Non-pigmented ciliary epithelial cell (primary cell): ENCODE measurements at regions not wholly inside any gene's neighbourhood (a gene's known extent, or its start where the extent isn't known, plus 50 kb on each side); places are given as distances from the start of the nearest gene placed in this dataset.

Experiments used
- DNase-seq: peaks from one replicate; pipeline ENCODE4 v3.0.0-alpha.2; 2010; ENCODE audit warnings: low read depth

DNA sequence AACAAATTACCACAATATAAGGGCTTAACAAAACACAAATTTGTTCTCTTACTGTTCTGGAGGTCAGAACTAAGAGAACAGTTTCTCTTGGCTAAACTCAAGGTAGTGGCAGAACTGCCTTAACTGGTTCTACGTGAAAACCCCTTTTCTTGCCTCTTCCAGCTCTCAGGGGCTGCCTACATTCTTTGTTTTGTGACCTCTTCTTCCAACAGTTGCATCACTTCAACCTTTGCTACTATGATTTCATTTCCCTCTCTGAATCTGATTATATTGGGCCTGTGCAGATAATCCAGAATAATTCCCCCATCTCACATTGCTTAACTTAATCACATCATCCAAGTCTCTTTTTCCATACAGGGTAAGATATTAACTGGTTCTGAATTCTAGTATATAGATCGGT, 624.6 kb downstream of the ZPLD1 start:
- no peak for DNase-seq

DNA sequence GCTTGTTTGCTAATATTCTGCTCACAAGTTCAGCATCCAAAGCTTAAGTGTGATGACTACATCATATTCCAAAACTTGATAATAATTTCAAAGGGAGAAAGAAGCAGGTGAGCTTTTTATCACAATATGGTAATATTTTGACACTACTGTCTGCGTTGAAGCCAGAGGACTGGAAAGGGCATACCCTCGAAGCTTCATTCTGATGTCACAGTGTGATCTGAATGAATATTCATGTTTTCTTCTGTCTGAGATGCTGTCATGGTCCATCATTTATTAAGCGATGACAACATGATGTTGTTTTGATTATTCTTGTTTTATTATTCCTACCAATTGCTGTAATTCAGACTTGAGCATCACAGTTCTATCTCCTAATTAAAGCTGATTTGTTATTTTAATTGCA, 625.4 kb downstream of the ZPLD1 start:
- no peak for DNase-seq

DNA sequence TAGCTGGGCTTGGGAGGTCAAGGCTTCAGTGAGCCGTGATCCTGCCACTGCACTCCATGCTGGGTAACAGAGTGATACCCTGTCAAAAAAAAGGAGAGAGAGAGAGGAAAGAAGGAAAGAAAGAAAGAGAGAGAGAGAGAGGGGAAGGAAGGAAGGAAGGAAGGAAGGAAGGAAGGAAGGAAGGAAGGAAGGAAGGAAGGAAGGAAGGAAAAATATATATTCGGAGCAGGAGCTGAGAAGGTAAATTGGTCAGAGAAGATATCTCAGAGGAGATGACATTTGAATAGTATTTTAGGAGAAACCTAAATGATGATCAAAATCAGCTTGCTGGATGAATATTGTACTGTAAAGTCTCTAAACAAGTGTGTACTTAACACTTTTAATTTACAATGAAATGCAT, 633.1 kb downstream of the ZPLD1 start:
- DNase-seq = no peak

DNA sequence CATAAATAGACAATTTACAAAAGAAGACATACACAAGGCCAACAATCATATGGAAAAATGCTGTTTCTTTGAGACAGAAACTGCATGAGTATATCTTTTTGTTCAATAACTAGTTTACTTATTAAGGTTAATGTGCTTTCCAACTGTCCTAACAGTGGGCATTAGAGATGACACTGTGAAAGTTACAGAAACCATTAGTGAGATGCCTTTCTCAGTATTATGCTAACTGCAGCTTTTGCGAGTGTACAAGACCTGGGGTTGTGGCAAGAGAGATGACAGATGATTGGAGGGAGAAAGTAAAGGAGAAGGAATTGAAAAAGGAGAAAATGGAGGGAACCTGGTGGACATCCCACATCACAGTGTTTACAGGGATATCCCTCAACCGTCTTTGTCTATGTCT, 640.5 kb downstream of the ZPLD1 start:
- no peak for DNase-seq

DNA sequence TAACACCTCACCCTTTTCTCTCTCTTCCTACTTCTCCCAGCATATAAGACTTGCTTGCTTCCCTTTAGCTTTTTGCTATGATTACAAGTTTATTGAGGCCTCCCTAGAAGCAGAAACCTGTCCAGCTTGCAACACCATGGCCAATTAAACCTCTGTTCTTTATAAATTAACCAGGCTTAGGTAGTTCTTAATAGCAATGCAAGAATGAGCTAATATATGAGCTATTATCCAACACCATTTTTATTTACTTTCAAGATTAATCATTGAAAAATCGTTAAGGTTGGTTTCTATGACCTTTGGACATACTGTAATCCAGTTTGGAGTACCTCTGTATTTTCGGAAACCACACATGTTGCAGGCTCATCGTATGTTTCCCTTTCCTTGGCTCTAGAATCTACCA, 643.1 kb downstream of the ZPLD1 start:
- DNase-seq = no peak

DNA sequence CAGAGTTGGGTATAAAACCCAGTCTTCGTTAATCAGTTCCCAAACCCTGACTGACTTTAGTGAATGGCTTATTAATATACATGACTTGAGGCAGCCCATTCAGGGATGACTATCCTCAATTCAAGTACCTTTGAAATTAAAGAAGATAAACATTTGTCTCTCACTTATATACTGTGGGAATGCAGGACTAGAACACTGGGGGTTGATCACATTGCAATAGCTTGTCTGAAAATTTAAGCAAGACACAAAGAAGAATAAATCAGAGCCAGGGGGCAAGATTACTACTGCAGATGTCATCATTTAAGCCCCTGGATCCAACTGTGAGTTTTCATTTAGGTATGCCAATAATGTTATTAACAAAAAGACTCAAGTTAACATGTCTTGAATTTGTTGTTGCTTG, 647.7 kb downstream of the ZPLD1 start:
- DNase-seq = no peak

DNA sequence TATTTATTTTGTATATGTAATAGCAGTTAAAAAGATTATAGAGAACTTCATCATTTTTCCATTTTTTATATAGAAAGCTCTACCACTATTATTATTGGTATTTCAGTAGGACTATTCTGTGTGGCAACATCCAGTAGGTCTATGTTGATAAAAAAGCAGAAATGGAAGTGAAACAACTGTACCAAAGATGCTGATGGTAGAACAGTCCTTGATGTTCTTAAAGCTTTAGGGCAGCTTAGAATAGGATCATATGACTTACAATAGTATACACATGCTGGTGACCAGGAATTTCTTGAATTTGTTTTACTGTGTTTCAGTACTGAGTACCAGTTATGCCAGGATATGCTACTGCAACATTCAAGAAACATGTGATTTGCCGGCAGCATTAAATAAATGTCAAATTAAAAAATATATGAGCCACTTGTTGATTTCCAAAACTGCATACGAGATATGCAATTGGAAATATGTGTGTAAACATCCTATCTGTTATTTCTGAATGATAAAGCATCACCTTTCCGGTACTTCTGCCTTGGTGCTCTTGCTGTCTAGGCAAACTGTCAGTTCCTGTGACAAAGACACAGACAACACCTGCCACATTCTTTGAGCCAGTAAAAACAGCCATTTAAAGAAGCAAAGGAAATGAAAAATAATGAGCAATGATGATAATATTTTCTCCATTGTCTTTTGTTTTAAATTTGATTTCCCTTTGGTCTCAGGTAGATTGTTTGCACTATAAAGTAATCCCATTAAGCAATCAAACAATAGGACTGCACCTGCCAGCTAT, 649.2 kb downstream of the ZPLD1 start:
- DNase-seq = no peak

DNA sequence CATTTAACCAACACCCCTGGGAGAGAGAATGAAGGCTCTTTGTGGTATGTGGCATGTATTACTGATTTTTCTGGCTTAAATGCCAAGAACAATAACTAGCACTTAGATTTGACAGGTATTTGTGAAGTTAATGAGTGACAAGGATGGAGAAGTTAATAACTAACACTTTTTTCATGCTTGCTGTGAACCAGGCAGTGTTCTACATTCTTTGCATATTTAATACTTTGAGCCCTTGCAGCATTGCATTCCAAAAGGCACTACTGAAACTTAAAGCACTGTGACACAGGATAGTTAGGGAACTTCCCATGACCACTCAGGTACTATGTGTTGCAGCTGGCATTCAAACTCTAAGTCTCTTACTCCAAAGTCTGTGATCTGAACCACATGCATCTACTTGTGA, 650.6 kb downstream of the ZPLD1 start:
- DNase-seq = peak; percentile 3

DNA sequence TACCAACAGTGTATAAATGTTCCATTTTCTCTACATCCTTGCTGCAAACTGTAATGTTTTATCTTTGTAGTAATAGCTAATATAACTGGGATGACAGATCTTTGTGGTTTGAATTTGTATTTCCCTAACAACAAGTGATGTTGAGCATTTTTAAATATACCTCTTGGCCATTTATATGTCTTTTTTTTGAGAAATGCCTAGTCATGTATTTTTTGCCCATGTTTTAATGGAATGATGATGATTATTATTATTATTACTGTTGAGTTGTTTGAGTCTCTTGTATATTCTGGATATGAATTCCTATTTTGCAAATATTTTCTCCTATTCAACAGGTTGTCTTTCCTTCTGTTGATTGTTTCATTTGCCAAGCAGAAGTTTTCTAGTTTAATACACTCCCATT, 654.9 kb downstream of the ZPLD1 start:
- DNase-seq = no peak

DNA sequence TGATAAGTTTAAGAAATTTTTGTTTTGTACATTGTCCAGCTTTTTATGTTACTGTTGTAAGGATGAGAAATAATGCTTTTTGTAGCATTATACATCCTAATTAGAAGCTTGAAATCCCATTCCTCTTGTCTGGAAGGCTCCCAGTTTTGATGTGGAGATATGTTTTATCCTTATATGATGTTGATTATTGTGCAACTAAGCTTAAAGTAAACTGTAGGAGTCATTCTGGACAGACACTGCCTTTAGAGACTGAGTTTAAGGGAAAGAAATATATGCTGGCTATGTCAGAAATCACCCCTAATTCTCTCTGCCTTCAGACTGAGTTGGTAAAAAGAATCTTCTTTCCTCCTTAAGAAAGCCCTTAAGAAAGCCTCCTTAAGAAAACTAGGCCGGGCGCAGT, 670.4 kb downstream of the ZPLD1 start:
- no peak for DNase-seq

DNA sequence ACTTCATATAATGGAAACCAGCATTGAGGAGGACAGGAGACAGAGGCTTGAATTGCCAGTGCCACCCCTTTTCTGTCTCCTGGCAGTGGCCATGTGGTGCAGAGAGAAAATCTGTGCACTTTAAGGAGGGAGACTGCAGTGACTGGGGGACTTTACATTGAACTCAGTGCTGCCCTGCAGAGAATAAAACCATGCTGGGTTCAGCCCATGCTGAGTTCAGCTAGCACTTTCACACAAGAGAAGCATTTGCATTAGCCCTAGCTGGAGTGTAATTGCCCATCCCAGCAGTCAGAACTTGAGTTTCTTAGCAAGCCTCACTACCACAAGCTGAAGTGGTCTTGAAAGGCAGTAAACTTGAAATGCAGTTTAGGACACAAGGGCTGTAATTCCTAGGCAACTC, 677.5 kb downstream of the ZPLD1 start:
- no peak for DNase-seq

DNA sequence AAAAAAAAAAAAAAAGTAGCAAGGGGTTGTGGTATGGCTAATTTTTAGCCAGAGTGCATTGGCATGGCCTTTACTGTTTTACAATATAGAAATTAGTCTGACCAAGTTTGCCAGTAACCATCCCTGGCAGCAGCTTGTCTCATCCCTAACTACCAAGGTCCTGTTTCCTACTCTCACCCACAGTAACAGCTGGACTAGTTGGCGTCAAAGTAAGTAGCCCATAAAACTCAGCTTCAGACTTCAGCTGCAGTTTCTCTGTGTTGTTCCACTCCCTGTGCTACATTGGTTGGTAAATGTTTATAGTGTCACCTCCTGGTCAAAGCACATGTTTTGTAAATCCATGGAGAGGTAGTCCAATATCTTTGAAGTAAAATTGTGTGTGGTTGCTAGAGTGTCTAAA, 691.3 kb downstream of the ZPLD1 start:
- no peak for DNase-seq

DNA sequence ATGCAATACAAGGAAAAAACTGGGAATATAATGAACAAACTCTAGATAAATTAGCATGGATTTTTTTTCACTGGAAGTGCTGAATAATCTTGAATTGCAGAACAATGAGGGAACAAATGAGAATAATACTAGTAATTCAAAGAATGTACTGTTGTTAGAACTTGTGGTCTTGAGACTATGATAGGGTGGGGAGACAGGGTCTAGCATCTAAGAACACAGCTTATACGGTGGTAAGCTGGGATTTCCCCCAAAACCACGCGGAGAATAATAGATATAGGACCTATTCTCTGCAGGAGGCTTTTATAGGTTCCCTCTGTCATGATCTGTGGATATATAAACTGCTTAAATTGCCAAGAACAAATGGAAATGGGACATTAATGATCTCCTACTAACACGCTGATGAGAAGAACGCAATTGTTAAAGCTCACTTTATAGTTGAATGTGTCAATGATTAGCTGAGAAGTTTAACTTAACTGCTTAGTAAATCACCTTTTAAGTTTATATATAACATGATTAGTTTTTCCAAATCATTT, 692.3 kb downstream of the ZPLD1 start:
- DNase-seq = peak; percentile 27

DNA sequence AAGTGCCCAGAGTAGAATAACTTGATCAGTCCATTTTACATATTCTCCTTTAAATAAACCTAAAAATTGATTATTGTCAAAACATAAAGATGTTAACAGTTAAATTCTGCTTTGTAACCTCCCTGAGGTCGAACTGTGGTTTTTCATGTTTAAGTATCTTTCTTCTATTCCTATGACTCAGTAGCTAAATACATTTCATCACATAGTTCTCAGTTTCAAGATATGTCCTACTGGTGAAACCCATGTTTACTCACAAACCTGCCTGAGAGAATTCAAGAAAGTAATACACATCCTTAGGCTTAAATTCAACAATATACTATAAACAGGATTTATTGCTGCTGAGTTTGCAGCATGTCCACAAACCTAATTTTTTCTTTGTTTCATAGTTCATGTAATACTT, 692.9 kb downstream of the ZPLD1 start:
- DNase-seq = peak; percentile 17

DNA sequence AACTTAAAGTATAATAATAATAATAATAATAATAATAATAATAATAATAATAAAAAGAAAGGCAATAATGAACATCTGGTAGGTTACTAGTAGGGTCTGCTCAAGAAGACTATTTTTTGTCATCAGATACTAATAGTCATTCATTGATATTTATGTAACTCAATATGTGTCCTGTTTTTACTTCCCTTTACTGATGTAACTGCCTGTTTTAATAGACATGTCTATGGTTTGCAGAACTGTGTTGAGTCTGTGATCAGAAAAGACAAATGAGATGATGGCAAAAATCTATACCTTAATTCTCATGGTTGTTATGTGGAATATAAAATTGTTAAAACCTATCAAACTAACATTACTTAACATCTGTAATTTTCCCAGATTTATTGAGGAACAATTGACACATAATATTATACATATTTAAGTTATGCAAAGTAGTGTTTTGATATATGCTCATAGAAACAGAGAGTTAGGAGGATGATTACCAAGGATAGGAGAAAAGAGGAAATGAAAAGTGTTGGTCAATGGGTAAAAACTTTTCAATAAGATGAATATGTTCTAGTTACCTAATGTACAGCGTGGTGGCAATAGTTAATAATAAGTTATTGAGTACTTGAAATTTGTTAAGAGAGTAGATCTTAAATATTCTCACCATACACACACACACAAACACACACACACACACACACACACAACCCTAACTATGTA, 699.4 kb downstream of the ZPLD1 start:
- no peak for DNase-seq

DNA sequence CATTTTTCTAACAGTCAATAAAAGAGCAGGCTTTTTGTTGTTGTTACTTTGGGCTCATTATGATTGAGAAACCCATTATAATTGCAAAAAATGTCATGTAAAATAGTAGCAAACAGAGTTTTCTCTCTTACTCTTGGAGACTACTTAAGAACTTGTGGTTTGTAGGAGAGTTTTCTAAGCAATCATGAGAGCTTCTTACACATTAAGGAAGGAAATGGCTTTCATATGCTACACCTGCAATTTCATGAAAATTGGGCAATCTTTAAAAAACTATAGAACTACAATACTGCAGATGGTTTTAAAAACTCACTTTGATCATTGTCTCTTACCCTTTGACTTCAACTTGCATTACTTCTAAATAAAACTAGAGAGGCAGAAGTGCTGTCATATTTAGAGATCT, 701.8 kb downstream of the ZPLD1 start:
- no peak for DNase-seq

DNA sequence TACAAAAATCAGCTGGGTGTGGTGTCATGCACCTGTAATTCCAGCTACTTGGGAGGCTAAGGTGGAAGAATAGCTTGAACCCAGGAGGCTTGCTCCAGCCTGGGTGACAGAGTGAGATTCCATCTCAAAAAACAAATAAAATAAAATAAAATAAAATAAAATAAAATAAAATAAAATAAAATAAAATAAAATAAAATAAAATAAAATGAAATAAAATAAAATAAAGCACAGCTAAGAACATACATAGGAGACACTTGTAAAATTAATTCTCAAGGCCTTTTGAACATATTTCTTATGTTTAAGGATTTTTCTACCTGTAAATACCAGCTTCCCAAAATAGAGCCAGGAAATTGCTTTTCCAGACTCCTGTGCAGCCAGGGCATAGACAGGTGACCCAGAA, 703.0 kb downstream of the ZPLD1 start:
- DNase-seq = no peak

DNA sequence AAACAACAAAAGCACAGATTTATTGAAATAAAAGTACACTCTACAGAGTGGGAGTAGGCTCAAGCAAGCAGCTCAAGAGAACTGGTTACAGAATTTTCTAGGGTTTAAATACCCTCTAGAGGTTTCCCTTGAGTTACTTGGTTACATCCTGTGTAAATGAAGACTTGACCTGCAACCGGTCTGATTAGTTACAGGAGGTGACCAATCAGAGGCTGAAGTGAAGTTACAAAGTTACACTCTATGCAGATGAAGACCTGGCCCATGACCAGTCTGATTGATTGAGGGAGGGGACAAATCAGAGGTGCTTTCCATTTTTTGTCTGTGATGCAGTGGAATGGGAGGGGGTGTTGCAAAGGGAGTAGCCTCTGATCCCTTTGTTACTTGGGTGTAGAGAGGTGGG, 723.4 kb downstream of the ZPLD1 start:
- DNase-seq = no peak

DNA sequence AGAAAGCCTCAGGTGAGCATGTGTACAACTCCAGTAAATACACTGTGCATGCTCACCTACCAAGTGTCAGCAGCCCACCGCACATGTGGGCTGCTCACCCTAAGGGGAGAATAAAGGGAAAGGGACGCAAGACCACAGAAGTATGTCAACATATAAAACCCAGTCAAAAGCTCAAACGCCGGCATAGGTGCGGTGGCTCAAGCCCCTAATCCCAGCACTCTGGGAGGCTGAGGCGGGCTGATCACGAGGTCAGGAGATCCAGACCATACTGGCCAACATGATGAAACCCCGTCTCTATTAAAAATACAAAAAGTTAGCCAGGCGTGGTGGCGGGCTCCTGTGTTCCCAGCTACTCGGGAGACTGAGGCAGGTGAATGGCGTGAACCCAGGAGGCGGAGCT, 732.1 kb downstream of the ZPLD1 start:
- DNase-seq = no peak

DNA sequence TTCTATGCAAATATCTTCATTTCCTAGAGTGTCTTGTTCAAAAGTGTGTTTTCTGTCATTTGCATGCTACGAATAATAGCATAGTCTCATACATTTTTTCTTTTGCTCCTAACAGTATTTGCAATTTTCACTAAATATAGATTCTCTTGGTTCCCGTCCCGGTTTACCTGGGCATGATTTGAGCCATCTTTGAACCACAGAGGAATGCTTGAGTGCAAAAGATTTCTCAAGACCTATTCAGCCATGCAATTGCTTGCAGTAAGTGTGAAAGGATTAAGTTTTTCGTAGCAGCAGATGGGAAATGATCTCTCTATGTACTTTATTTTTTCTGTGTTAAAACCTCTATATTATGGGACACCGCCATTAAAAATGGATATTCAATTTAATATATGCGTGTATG, 733.0 kb downstream of the ZPLD1 start:
- DNase-seq = no peak

DNA sequence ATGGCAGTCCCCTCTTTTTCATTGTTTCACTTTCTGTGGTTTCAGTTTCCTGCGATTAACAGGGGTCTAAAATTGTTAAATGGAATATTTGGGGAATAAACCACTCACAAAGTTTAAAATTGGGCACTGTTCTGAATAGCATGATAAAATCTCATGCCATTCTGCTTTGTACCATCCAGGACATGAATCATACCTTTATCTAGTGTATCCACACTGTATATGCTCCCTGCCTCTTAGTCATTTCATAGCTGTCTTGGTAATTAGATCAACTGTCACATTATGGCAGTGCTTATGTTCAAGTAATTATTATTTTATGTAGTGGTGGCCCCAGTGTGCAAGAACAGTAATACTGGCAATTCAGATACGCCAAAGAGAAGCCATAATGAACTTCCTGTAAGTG, 734.5 kb downstream of the ZPLD1 start:
- DNase-seq = no peak

DNA sequence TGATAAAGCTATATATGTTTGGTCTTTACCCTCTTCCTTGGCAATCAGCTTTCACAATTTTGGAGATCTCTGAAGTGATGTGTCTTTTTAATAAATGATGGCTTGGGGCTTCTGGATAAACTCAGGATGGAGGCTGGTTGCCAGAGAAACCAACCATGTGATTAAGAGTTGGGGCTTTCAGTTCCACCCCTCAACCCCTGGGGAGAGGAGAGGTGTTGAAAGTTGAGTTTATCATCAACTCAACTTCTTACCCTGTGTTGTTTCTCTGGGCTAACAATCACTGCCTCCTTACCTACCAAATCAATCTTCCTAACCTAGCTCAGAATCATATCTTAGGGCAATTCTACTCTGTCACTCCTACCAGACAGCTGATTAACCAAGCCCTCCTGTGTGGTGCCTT, 735.8 kb downstream of the ZPLD1 start:
- DNase-seq = no peak

DNA sequence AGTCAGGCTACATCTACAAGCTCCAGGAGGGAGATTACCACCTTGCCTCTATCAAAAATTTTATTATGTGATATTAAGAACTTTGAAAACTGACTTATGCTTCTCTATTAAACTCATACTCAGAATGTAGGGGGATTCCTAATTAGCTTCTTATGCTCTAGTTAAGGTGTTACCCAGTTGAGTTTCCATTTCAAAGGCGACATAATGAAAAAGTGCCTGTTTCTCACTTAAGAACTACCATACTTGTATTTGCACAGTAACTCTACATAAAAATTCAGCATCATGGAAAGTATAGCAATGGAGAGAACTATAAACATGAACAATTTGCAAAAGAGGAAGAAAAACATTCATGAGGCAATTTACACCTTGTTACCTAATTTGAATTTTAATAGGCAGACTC, 739.1 kb downstream of the ZPLD1 start:
- DNase-seq = no peak

DNA sequence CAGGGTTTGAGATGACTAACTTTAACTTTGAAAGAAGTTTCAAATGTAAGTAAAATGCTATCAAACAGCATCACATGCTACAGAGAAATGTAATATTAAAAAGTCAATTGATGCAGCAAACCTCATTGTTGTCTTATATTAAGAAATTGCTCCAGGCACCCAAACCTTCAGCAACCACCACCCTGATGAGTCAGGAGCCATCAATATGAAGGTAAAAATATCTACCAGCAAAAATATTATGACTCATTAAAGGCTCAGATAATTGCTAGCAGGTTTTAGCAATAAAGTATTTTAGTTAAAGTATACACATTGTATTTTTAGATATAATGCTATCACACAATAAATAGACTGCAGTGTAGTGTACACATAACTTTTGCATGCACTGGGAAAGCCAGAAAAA, 746.3 kb downstream of the ZPLD1 start:
- DNase-seq = no peak
